ENCODE measurements at regions not wholly inside any gene's neighbourhood (a gene's known extent, or its start where the extent isn't known, plus 50 kb on each side); places are given as distances from the start of the nearest gene placed in this dataset.

DNA sequence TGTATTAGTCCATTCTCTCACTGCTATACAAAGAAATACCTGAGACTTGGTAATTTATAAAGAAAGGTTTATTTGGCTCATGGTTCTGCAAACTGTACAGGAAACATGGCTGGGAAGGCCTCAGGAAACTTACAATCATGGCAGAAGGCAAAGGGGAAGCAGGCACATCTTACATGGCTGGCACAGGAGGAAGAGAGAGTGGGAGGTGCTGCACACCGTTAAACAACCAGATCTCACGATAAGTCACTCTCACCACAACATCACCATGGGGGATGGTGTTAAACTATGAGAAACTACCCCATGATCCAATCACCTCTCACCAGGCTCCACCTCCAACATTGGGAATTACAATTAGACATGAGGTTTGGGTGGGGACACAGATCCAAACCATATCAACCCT lies 191.8 kb upstream of the PLXNC1 start:
- TF ChIP-seq, protein P1, sequence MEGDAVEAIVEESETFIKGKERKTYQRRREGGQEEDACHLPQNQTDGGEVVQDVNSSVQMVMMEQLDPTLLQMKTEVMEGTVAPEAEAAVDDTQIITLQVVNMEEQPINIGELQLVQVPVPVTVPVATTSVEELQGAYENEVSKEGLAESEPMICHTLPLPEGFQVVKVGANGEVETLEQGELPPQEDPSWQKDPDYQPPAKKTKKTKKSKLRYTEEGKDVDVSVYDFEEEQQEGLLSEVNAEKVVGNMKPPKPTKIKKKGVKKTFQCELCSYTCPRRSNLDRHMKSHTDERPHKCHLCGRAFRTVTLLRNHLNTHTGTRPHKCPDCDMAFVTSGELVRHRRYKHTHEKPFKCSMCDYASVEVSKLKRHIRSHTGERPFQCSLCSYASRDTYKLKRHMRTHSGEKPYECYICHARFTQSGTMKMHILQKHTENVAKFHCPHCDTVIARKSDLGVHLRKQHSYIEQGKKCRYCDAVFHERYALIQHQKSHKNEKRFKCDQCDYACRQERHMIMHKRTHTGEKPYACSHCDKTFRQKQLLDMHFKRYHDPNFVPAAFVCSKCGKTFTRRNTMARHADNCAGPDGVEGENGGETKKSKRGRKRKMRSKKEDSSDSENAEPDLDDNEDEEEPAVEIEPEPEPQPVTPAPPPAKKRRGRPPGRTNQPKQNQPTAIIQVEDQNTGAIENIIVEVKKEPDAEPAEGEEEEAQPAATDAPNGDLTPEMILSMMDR (IDR thresholded peaks at IDR 0.05), result no peak
- no peak for TF ChIP-seq POLR2A (IDR thresholded peaks at IDR 0.05)

Measured in esophagus squamous epithelium (tissue), 4 donors.